Loucy (cell line): ENCODE measurements at regions not wholly inside any gene's neighbourhood (a gene's known extent, or its start where the extent isn't known, plus 50 kb on each side); places are given as distances from the start of the nearest gene placed in this dataset.

Source experiments
- H2AFZ ChIP-seq: fragments of 200-600 bp; sonication (generic); 2 replicates; pipeline ENCODE4 v1.6.0; 2016; ENCODE audit warnings: antibody characterized with exemption, mild to moderate bottlenecking, low read length, moderate library complexity
- H3F3A ChIP-seq: fragments of 200-600 bp; 2 replicates; pipeline ENCODE4 v1.6.0; 2016; ENCODE audit warnings: antibody characterized with exemption, low read depth, mild to moderate bottlenecking
- H3K27me3 ChIP-seq: fragments of 200-600 bp; sonication (generic); 2 replicates; pipeline ENCODE4 v1.6.1; 2014; ENCODE audit warnings: low read length, mild to moderate bottlenecking; ENCODE audit not compliant: insufficient read depth, poor library complexity, severe bottlenecking
- H3K36me3 ChIP-seq: fragments of 200-600 bp; sonication (generic); 2 replicates; pipeline ENCODE4 v1.6.1; 2016; ENCODE audit warnings: low read length; ENCODE audit not compliant: insufficient read depth
- H3K4me1 ChIP-seq: fragments of 200-600 bp; sonication (generic); 2 replicates; pipeline ENCODE4 v1.5.1; 2014; ENCODE audit warnings: low read length, mild to moderate bottlenecking; ENCODE audit not compliant: insufficient read depth, poor library complexity, severe bottlenecking
- H3K4me2 ChIP-seq: fragments of 200-600 bp; sonication (generic); 2 replicates; pipeline ENCODE4 v1.6.0; 2014; ENCODE audit warnings: antibody characterized with exemption, low read length, low read depth, mild to moderate bottlenecking; ENCODE audit not compliant: poor library complexity, severe bottlenecking
- H3K4me3 ChIP-seq: fragments of 200-600 bp; sonication (generic); 2 replicates; pipeline ENCODE4 v1.5.1; 2014; ENCODE audit warnings: low read length, mild to moderate bottlenecking, mixed read lengths; ENCODE audit not compliant: poor library complexity, severe bottlenecking
- H3K79me2 ChIP-seq: fragments of 200-600 bp; sonication (generic); 2 replicates; pipeline ENCODE4 v1.6.1; 2014; ENCODE audit warnings: low read length; ENCODE audit not compliant: insufficient read depth
- H3K9ac ChIP-seq: fragments of 200-600 bp; sonication (generic); 2 replicates; pipeline ENCODE4 v1.6.0; 2014; ENCODE audit warnings: mild to moderate bottlenecking, low read depth, low read length, moderate library complexity; ENCODE audit not compliant: poor library complexity, severe bottlenecking
- H3K9me2 ChIP-seq: fragments of 200-600 bp; sonication (generic); replicated peaks from 2 replicates; pipeline ENCODE4 v1.6.1; 2016; ENCODE audit warnings: low read depth, low read length, mixed read lengths
- H3K9me3 ChIP-seq: fragments of 200-600 bp; sonication (generic); 2 replicates; pipeline ENCODE4 v1.6.1; 2014; ENCODE audit warnings: mild to moderate bottlenecking, antibody characterized with exemption, low read length, low read depth; ENCODE audit not compliant: insufficient read depth
- H4K20me1 ChIP-seq: fragments of 200-600 bp; sonication (generic); 2 replicates; pipeline ENCODE4 v1.6.0; 2014; ENCODE audit warnings: antibody characterized with exemption, low read length, mild to moderate bottlenecking; ENCODE audit not compliant: insufficient read depth, poor library complexity, severe bottlenecking
- CTCF ChIP-seq: fragments of 200-600 bp; sonication (generic); conservative IDR thresholded peaks from 2 replicates; pipeline ENCODE4 v1.5.1; 2014; ENCODE audit warnings: mild to moderate bottlenecking, antibody characterized with exemption, low read length
- EZH2phosphoT487 ChIP-seq: fragments of 200-600 bp; IDR thresholded peaks from 2 replicates; pipeline ENCODE4 v1.6.1; 2018; ENCODE audit warnings: antibody characterized with exemption, mild to moderate bottlenecking, moderate library complexity, borderline replicate concordance

DNA sequence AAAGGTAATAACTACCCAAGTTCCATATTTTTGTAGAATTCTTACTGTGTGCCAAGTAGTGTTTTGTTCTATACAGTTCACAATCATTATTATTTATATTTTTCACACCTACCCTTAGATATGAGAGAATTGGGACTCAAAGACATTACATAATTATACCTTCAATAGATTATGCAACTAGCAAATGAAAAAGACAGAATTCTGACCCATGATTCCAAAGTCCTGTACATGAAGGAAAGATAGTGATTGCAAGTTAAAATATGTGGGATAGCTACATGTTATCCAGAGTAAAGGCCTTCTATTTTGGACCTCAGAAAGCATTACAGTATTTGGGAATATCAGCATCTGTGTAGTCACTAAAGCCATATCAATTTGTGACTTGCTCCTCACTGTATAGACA, 581.0 kb downstream of the ELAVL2 start:
- Histone ChIP-seq H3K4me2 (no peak overlapping the region), H4K20me1 (no peaks in the 10 kb centered on the region), H3K9me2 (no peaks in the 10 kb centered on the region; the same call in 1 of the 2 replicates), H3K4me3 (no peak overlapping the region), H3K9me3 (no peaks in the 10 kb centered on the region), H3K36me3 (no peaks in the 10 kb centered on the region), H3K79me2 (no peaks in the 10 kb centered on the region), H2AFZ (no peak overlapping the region), H3K4me1 (no peaks in the 10 kb centered on the region), H3K9ac (no peak overlapping the region), H3F3A (no peaks in the 10 kb centered on the region), H3K27me3 (no peaks in the 10 kb centered on the region)
- no peak for TF ChIP-seq CTCF
- TF ChIP-seq EZH2phosphoT487, result no peak

GRCh38 chr9:23254404-23255184, 571.4 kb downstream of the ELAVL2 start:
- Histone ChIP-seq H3K36me3 (no peaks in the 10 kb centered on the region), H3K4me3 (no peak overlapping the region), H4K20me1 (no peaks in the 10 kb centered on the region), H3K9ac (no peak overlapping the region), H3K9me3 (no peaks in the 10 kb centered on the region), H3K4me2 (no peak overlapping the region), H3K9me2 (no peaks in the 10 kb centered on the region), H3K4me1 (no peaks in the 10 kb centered on the region), H3K27me3 (no peaks in the 10 kb centered on the region), H3F3A (no peaks in the 10 kb centered on the region), H3K79me2 (no peaks in the 10 kb centered on the region), H2AFZ (no peak overlapping the region)
- no peak for TF ChIP-seq CTCF
- TF ChIP-seq EZH2phosphoT487, result no peak

DNA sequence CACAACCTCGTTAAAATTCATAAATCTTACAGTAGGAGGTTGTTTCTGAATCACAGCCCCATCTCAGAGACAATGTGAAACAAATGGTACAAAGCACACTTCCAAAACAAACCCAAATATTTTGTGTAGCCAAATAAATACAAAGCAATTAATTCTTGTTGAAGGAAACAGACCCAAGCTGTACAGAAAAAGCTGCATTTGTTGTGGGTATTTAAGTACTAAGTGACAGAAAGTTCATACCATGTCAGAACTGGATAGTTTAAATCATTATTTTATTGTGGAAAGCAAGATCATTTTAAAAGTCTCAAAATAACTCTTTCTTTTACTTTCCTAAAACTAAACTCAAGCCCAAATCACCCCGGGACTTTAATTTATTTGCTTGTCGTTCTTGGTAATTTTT, 570.7 kb downstream of the ELAVL2 start:
- TF ChIP-seq EZH2phosphoT487 (no peak), CTCF (no peak)
- no peaks in the 10 kb centered on the region for H3K4me1 ChIP-seq
- no peak overlapping the region for H2AFZ ChIP-seq
- H4K20me1 ChIP-seq, result no peaks in the 10 kb centered on the region
- H3K79me2 ChIP-seq, result no peaks in the 10 kb centered on the region
- no peaks in the 10 kb centered on the region for H3K9me2 ChIP-seq
- no peaks in the 10 kb centered on the region for H3K36me3 ChIP-seq
- H3K4me2 ChIP-seq, result no peak overlapping the region
- H3F3A ChIP-seq, result no peaks in the 10 kb centered on the region
- H3K9ac ChIP-seq, result no peak overlapping the region
- no peak overlapping the region for H3K4me3 ChIP-seq
- no peaks in the 10 kb centered on the region for H3K9me3 ChIP-seq
- no peaks in the 10 kb centered on the region for H3K27me3 ChIP-seq
